ENCODE measurements at regions not wholly inside any gene's neighbourhood (a gene's known extent, or its start where the extent isn't known, plus 50 kb on each side); places are given as distances from the start of the nearest gene placed in this dataset.

DNA sequence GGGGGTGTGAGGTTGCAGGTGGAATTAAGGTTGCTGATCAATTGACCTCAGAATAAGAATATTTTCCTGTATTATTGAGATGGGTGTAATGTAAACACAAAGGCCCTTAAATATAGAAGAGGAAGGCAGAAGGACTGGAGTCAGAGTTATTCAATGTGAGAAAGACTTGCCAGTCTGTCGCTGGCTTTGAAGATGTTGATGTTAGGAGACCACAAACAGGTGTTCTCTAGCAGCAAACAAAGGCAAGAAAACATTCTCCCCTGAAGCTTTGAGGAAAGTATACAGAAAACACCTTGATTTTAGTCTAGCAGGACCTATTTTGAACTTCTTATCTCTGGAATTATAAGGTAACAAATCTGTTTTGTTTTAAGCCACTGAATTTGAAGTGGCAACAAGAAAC, 138.9 kb upstream of the PTPRK start:
- H3K27me3 Mint-ChIP-seq: peaks cover 0 to 12% (median 9%) of the 10 kb centered on the region in 5 donors
- H3K4me3 Mint-ChIP-seq: no peak overlapping the region
- ChIA-PET CTCF (no interaction called here), POLR2A (no interaction called here)
- H3K9me3 Mint-ChIP-seq: no peaks in the 10 kb centered on the region
- Histone ChIP-seq H3K36me3 (ENCODE audit: control insufficient read depth in 2 of 3, insufficient read depth in 3 of 3, low read length in 3 of 3) (no peaks in the 10 kb centered on the region), H3K4me1 (ENCODE audit: control insufficient read depth in 2 of 2, insufficient read depth in 2 of 2, low read length in 2 of 2) (no peaks in the 10 kb centered on the region), H3K9me3 (ENCODE audit: control insufficient read depth in 2 of 3, low read length in 3 of 3) (no peaks in the 10 kb centered on the region), H3K27me3 (ENCODE audit: control insufficient read depth in 2 of 2, insufficient read depth in 2 of 2, low read length in 2 of 2) (no peaks in the 10 kb centered on the region), H3K27ac (ENCODE audit: low read depth, low read length) (no peak overlapping the region), H3K4me3 (ENCODE audit: low read length) (no peak overlapping the region)
- intact Hi-C loops (cut with micrococcal nuclease): no loop called here
- no peak overlapping the region for H3K27ac Mint-ChIP-seq
- H3K36me3 Mint-ChIP-seq: no peaks in the 10 kb centered on the region
- DNase-seq (no peak), ATAC-seq (no peak)
- H3K4me1 Mint-ChIP-seq: peaks cover 0 to 3% (median 0%) of the 10 kb centered on the region in 7 donors

DNA sequence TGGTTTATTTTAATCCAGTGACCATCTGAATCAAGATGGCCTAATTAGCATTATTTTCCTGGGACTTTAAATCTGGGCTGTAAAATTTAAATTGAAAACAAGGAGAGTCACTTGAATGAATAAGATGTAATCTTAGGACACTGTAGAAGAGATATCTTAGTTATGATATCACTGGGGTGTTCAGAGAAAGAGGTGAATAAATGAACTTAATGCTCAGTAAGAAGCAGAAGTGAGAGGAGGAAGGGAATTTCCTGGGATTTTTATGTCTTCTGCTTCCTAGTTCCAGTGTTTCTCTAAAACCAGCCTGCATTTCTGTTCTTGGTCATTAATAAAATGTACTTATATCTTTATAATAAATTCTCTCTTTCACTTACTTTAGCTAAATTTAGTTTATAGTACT, 136.8 kb upstream of the PTPRK start:
- H3K4me3 ChIP-seq (ENCODE audit: low read length): no peak overlapping the region
- Mint-ChIP-seq H3K4me3 (no peak overlapping the region), H3K9me3 (no peaks in the 10 kb centered on the region), H3K4me1 (peaks cover 0 to 3% (median 0%) of the 10 kb centered on the region in 7 donors), H3K27ac (no peak overlapping the region), H3K27me3 (peaks cover 0 to 12% (median 9%) of the 10 kb centered on the region in 5 donors), H3K36me3 (no peaks in the 10 kb centered on the region)
- CTCF ChIA-PET: interaction anchor here (0.6 kb wide), 1 partner anchor 668 kb away, joined by 3 read pairs; no protein-coding TSS in a partner anchor
- H3K9me3 ChIP-seq (ENCODE audit: control insufficient read depth in 2 of 3, low read length in 3 of 3): no peaks in the 10 kb centered on the region
- no peak for ATAC-seq
- POLR2A ChIA-PET: no interaction called here
- no peaks in the 10 kb centered on the region for H3K27me3 ChIP-seq (ENCODE audit: control insufficient read depth in 2 of 2, insufficient read depth in 2 of 2, low read length in 2 of 2)
- DNase-seq: no peak
- H3K27ac ChIP-seq (ENCODE audit: low read depth, low read length): no peak overlapping the region
- no peaks in the 10 kb centered on the region for H3K36me3 ChIP-seq (ENCODE audit: control insufficient read depth in 2 of 3, insufficient read depth in 3 of 3, low read length in 3 of 3)
- intact Hi-C loops (cut with micrococcal nuclease): no loop called here
- no peaks in the 10 kb centered on the region for H3K4me1 ChIP-seq (ENCODE audit: control insufficient read depth in 2 of 2, insufficient read depth in 2 of 2, low read length in 2 of 2)

DNA sequence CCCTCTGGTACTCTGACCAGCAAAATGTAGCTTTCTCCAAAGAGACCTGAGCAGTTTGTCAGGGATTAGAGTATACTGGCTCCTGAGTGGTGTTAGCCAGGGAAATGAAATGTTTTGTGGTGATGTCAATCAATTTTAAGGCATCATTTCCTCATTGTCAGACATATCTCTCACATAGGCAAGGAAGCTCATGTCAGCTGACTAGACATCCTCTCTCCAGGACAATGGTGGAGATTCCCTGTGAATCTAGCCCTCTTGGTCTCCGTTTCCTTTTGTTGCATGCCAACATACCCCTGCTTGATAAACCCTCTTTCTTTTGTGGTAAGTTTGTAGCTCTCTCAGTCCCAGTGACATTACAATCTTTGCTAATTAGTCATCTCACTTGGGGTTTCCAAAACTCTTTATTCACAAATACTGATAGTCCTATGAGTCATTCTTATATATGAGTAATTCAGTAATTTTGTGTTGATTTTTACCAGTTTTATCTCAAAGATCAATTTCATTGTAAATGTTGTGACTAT, 135.6 kb upstream of the PTPRK start:
- H3K36me3 ChIP-seq (ENCODE audit: control insufficient read depth in 2 of 3, insufficient read depth in 3 of 3, low read length in 3 of 3): no peaks in the 10 kb centered on the region
- ChIA-PET CTCF (no interaction called here), POLR2A (no interaction called here)
- H3K4me1 ChIP-seq (ENCODE audit: control insufficient read depth in 2 of 2, insufficient read depth in 2 of 2, low read length in 2 of 2): no peaks in the 10 kb centered on the region
- Mint-ChIP-seq H3K9me3 (peaks cover 0 to 1% (median 0%) of the 10 kb centered on the region in 11 donors), H3K27ac (no peak overlapping the region), H3K36me3 (no peaks in the 10 kb centered on the region), H3K4me1 (peaks cover 0 to 3% (median 0%) of the 10 kb centered on the region in 7 donors), H3K4me3 (no peak overlapping the region), H3K27me3 (peaks cover 0 to 12% (median 9%) of the 10 kb centered on the region in 5 donors)
- H3K27me3 ChIP-seq (ENCODE audit: control insufficient read depth in 2 of 2, insufficient read depth in 2 of 2, low read length in 2 of 2): no peaks in the 10 kb centered on the region
- H3K4me3 ChIP-seq (ENCODE audit: low read length): no peak overlapping the region
- DNase-seq: no peak
- ATAC-seq: no peak
- no peak overlapping the region for H3K27ac ChIP-seq (ENCODE audit: low read depth, low read length)
- H3K9me3 ChIP-seq (ENCODE audit: control insufficient read depth in 2 of 3, low read length in 3 of 3): no peaks in the 10 kb centered on the region
- intact Hi-C loops (cut with micrococcal nuclease): no loop called here

GRCh38 chr6:128648022-128648598, 127.7 kb upstream of the PTPRK start:
- Mint-ChIP-seq H3K4me1 (no peaks in the 10 kb centered on the region), H3K27me3 (peaks cover 0 to 4% (median 0%) of the 10 kb centered on the region in 5 donors), H3K9me3 (peaks cover 0 to 2% (median 0%) of the 10 kb centered on the region in 11 donors), H3K4me3 (no peak overlapping the region), H3K36me3 (no peaks in the 10 kb centered on the region), H3K27ac (no peak overlapping the region)
- ATAC-seq (no peak), DNase-seq (no peak)
- Histone ChIP-seq H3K4me3 (ENCODE audit: low read length) (no peak overlapping the region), H3K4me1 (ENCODE audit: control insufficient read depth in 2 of 2, insufficient read depth in 2 of 2, low read length in 2 of 2) (no peaks in the 10 kb centered on the region), H3K36me3 (ENCODE audit: control insufficient read depth in 2 of 3, insufficient read depth in 3 of 3, low read length in 3 of 3) (no peaks in the 10 kb centered on the region), H3K27me3 (ENCODE audit: control insufficient read depth in 2 of 2, insufficient read depth in 2 of 2, low read length in 2 of 2) (no peaks in the 10 kb centered on the region), H3K9me3 (ENCODE audit: control insufficient read depth in 2 of 3, low read length in 3 of 3) (no peaks in the 10 kb centered on the region), H3K27ac (ENCODE audit: low read depth, low read length) (no peak overlapping the region)
- ChIA-PET POLR2A (no interaction called here), CTCF (no interaction called here)
- intact Hi-C loops (cut with micrococcal nuclease): no loop called here

GRCh38 chr6:128642132-128642531, 121.7 kb upstream of the PTPRK start:
- Histone ChIP-seq H3K9me3 (ENCODE audit: control insufficient read depth in 2 of 3, low read length in 3 of 3) (no peaks in the 10 kb centered on the region), H3K4me3 (ENCODE audit: low read length) (no peak overlapping the region), H3K4me1 (ENCODE audit: control insufficient read depth in 2 of 2, insufficient read depth in 2 of 2, low read length in 2 of 2) (no peaks in the 10 kb centered on the region), H3K27ac (ENCODE audit: low read depth, low read length) (no peak overlapping the region), H3K27me3 (ENCODE audit: control insufficient read depth in 2 of 2, insufficient read depth in 2 of 2, low read length in 2 of 2) (no peaks in the 10 kb centered on the region), H3K36me3 (ENCODE audit: control insufficient read depth in 2 of 3, insufficient read depth in 3 of 3, low read length in 3 of 3) (no peaks in the 10 kb centered on the region)
- POLR2A ChIA-PET: interaction anchor here (0.6 kb wide), 1 partner anchor 410 kb away, joined by 3 read pairs; no protein-coding TSS in a partner anchor
- H3K4me1 Mint-ChIP-seq: no peaks in the 10 kb centered on the region
- CTCF ChIA-PET: no interaction called here
- DNase-seq: no peak
- no peak overlapping the region for H3K4me3 Mint-ChIP-seq
- intact Hi-C loops (cut with micrococcal nuclease): no loop called here
- ATAC-seq: no peak
- no peaks in the 10 kb centered on the region for H3K36me3 Mint-ChIP-seq
- H3K27me3 Mint-ChIP-seq: peaks cover 0 to 6% (median under 1%) of the 10 kb centered on the region in 5 donors
- no peaks in the 10 kb centered on the region for H3K9me3 Mint-ChIP-seq
- H3K27ac Mint-ChIP-seq: no peak overlapping the region

DNA sequence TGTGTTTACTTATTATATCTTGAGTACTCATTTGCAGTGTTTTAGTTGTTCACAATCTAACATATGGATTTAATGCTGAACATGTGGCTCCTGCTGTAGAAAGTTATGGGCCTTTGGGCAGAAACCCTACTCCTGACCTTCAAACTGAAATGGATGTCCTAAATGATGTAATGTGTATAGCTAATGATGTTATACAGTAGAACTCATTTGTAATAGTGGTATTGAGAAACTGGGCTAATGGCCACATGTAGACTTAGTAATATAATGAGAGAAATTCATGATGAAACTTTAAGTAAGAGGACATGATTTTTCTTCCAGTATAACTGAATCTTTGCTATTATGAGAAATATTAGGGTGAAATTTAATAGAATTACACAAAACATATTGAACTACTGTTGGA, 121.3 kb upstream of the PTPRK start:
- H3K36me3 Mint-ChIP-seq: no peaks in the 10 kb centered on the region
- ATAC-seq (no peak), DNase-seq (no peak)
- no peaks in the 10 kb centered on the region for H3K9me3 Mint-ChIP-seq
- no peaks in the 10 kb centered on the region for H3K4me1 ChIP-seq (ENCODE audit: control insufficient read depth in 2 of 2, insufficient read depth in 2 of 2, low read length in 2 of 2)
- H3K9me3 ChIP-seq (ENCODE audit: control insufficient read depth in 2 of 3, low read length in 3 of 3): no peaks in the 10 kb centered on the region
- CTCF ChIA-PET: no interaction called here
- no peak overlapping the region for H3K27ac ChIP-seq (ENCODE audit: low read depth, low read length)
- intact Hi-C loops (cut with micrococcal nuclease): no loop called here
- no peaks in the 10 kb centered on the region for H3K27me3 ChIP-seq (ENCODE audit: control insufficient read depth in 2 of 2, insufficient read depth in 2 of 2, low read length in 2 of 2)
- POLR2A ChIA-PET: interaction anchor here (0.6 kb wide), 1 partner anchor 410 kb away, joined by 3 read pairs; no protein-coding TSS in a partner anchor
- no peak overlapping the region for H3K27ac Mint-ChIP-seq
- H3K36me3 ChIP-seq (ENCODE audit: control insufficient read depth in 2 of 3, insufficient read depth in 3 of 3, low read length in 3 of 3): no peaks in the 10 kb centered on the region
- H3K4me3 ChIP-seq (ENCODE audit: low read length): no peak overlapping the region
- H3K4me1 Mint-ChIP-seq: no peaks in the 10 kb centered on the region
- no peak overlapping the region for H3K4me3 Mint-ChIP-seq
- peaks cover 0 to 10% (median 4%) of the 10 kb centered on the region in 5 donors for H3K27me3 Mint-ChIP-seq

DNA sequence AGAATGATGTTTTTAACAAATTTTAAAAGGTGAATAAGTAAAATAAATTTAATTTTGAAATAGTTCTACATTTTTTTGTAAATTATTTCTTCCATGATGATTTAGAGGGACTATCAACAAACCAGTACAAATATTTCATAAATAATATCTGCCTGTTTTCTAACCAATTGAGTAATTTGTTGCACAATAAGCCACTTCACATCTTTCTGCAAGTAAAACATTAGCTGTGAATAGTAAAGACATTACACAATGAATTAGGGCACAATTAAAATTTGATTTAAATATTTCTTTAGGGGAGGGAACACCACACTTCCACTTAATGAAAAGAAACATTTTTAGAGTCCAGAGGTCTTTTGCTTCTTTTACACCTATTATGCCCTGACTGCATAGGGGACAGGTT, 118.4 kb upstream of the PTPRK start:
- intact Hi-C loops (cut with micrococcal nuclease): no loop called here
- no peak overlapping the region for H3K4me3 Mint-ChIP-seq
- Histone ChIP-seq H3K4me3 (ENCODE audit: low read length) (no peak overlapping the region), H3K4me1 (ENCODE audit: control insufficient read depth in 2 of 2, insufficient read depth in 2 of 2, low read length in 2 of 2) (no peaks in the 10 kb centered on the region), H3K27ac (ENCODE audit: low read depth, low read length) (no peak overlapping the region), H3K27me3 (ENCODE audit: control insufficient read depth in 2 of 2, insufficient read depth in 2 of 2, low read length in 2 of 2) (no peaks in the 10 kb centered on the region), H3K36me3 (ENCODE audit: control insufficient read depth in 2 of 3, insufficient read depth in 3 of 3, low read length in 3 of 3) (no peaks in the 10 kb centered on the region), H3K9me3 (ENCODE audit: control insufficient read depth in 2 of 3, low read length in 3 of 3) (no peaks in the 10 kb centered on the region)
- H3K27me3 Mint-ChIP-seq: peaks cover 0 to 17% (median 4%) of the 10 kb centered on the region in 5 donors
- ChIA-PET CTCF (no interaction called here), POLR2A (no interaction called here)
- ATAC-seq (no peak), DNase-seq (no peak)
- H3K4me1 Mint-ChIP-seq: no peaks in the 10 kb centered on the region
- H3K36me3 Mint-ChIP-seq: no peaks in the 10 kb centered on the region
- no peaks in the 10 kb centered on the region for H3K9me3 Mint-ChIP-seq
- no peak overlapping the region for H3K27ac Mint-ChIP-seq

Measured in naive thymus-derived CD4-positive, alpha-beta T cell (primary cell).